SJSA1 (cell line): ENCODE measurements at regions not wholly inside any gene's neighbourhood (a gene's known extent, or its start where the extent isn't known, plus 50 kb on each side); places are given as distances from the start of the nearest gene placed in this dataset.
"Not testable (repeated sequence)": the region's sequence is repeated elsewhere in the genome, so short reads cannot be mapped to it uniquely, and the experiment has no call there.

Experiments
- DNase-seq, 2 experiments: peaks; one replicate each; pipeline ENCODE4 v3.0.0-alpha.2; 2015 to 2020; ENCODE audit warnings: low spot score in 2 of 2, low read depth in 1 of 2
- H3K27ac ChIP-seq: fragments of 250-450 bp; sonication (Bioruptor Pico); 2 replicates; pipeline ENCODE4 v1.5.1; 2020; ENCODE audit warnings: mild to moderate bottlenecking, moderate library complexity
- H3K27me3 ChIP-seq: fragments of 250-450 bp; sonication (Bioruptor Pico); replicated peaks from 2 replicates; pipeline ENCODE4 v1.5.1; 2020; ENCODE audit warnings: mild to moderate bottlenecking, moderate library complexity
- H3K36me3 ChIP-seq: fragments of 250-450 bp; sonication (Bioruptor Pico); 2 replicates; pipeline ENCODE4 v1.5.1; 2020; ENCODE audit warnings: mild to moderate bottlenecking
- H3K4me1 ChIP-seq: fragments of 250-450 bp; sonication (Bioruptor Pico); replicated peaks from 2 replicates; pipeline ENCODE4 v1.6.1; 2021; ENCODE audit warnings: mild to moderate bottlenecking
- H3K4me3 ChIP-seq: fragments of 250-450 bp; sonication (Bioruptor Pico); 2 replicates; pipeline ENCODE4 v1.5.1; 2020; ENCODE audit warnings: mild to moderate bottlenecking
- H3K9me3 ChIP-seq: fragments of 250-450 bp; sonication (Bioruptor Pico); replicated peaks from 2 replicates; pipeline ENCODE4 v1.5.1; 2020; ENCODE audit warnings: mild to moderate bottlenecking

DNA sequence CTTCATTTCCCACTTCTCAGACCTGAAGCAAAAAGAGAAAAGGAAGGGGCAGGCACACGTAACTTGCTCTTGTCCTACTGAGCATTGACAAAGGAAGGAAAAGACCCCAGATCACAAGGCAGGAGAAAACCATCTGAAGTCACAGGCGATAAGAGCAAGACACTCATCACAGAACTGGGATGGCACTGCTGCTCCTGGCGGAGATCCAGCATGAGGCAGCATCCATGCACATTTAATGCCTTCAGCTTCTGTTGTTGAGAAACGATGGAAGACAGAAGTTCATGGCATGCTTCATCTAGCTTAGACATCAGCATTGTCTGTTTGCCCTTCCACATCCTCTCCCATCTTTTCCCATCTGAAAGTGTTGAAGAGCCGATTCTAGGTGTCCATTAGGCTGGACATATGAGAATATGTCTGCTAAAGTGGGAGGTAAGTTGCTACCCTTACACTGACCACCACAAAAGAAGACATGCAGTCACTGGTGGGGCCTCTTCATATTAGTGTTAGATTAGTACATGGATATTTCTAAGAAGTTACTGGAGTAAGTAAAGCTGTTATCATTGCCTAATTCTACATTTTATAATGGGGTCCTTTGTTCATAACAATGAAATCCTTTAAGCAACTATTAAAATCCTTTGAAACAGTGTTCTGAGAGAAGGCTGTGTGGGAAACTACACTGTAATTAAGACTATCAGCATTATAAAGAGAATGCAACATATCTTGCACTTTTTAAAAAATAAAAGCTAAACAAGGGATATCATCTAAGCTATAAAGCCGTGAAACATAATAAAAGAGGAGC lies 618.5 kb downstream of the C6orf118 start:
- Histone ChIP-seq H3K9me3 (no peaks in the 10 kb centered on the region), H3K4me1 (no peaks in the 10 kb centered on the region), H3K4me3 (no peak overlapping the region), H3K27ac (no peak overlapping the region), H3K36me3 (no peaks in the 10 kb centered on the region), H3K27me3 (no peaks in the 10 kb centered on the region)
- no peak for DNase-seq

DNA sequence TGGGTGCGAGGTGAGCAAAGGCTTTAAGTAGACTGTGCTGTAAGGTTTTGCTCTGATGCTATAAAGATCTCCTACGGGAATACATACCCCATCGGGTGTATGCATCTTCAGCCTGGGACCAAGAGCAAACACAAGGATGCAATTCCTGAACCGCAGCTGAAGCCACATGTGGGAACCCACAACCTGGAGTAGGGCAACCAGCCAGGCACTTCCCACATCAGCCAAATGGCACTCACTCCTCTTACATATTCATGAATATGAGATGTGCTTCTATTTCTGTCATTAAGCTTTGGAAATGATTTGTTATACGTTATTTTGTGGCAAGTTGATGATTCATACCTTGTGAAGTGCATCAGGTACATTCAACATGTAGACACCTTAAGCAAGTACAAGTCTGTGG lies 619.2 kb downstream of the C6orf118 start:
- Histone ChIP-seq H3K4me1 (no peaks in the 10 kb centered on the region), H3K36me3 (no peaks in the 10 kb centered on the region), H3K27ac (no peak overlapping the region), H3K27me3 (no peaks in the 10 kb centered on the region), H3K9me3 (no peaks in the 10 kb centered on the region), H3K4me3 (no peak overlapping the region)
- no peak for DNase-seq

DNA sequence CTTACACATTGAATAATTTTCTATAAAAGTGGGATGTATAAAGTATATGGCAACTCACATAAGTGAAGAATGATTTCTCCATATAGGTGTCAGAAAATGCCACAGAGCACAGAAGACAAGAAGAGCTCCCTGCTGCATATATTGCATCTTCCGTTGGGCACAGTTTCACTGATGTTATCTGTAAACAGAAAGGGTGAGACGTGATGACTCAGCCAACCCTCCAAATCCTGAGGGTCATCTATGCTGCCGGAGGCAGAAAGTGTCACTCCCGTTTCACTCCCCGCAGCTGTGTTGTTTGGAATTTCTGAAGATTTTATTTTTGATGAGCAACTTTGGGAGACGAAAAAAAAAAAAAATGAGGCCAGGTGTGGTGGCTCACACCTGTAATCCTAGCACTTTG lies 644.1 kb downstream of the C6orf118 start:
- H3K9me3 ChIP-seq, result no peaks in the 10 kb centered on the region
- H3K4me1 ChIP-seq, result no peaks in the 10 kb centered on the region
- H3K27ac ChIP-seq, result no peak overlapping the region
- DNase-seq, result no peak
- no peaks in the 10 kb centered on the region for H3K36me3 ChIP-seq
- H3K27me3 ChIP-seq, result no peaks in the 10 kb centered on the region
- H3K4me3 ChIP-seq, result no peak overlapping the region

- Histone ChIP-seq H3K27ac (no peak overlapping the region), H3K36me3 (no peaks in the 10 kb centered on the region), H3K4me1 (no peaks in the 10 kb centered on the region), H3K27me3 (no peaks in the 10 kb centered on the region), H3K9me3 (no peaks in the 10 kb centered on the region), H3K4me3 (no peak overlapping the region)
- no peak for DNase-seq
Observed at GRCh38 chr6:164663634-164664033, 645.8 kb downstream of the C6orf118 start.

GRCh38 chr6:164661716-164662115 lies 647.7 kb downstream of the C6orf118 start:
- Histone ChIP-seq H3K36me3 (no peaks in the 10 kb centered on the region), H3K27ac (no peak overlapping the region), H3K9me3 (no peaks in the 10 kb centered on the region), H3K27me3 (no peaks in the 10 kb centered on the region), H3K4me1 (no peaks in the 10 kb centered on the region), H3K4me3 (no peak overlapping the region)
- DNase-seq, result no peak

GRCh38 chr6:164660781-164661180 lies 648.6 kb downstream of the C6orf118 start:
- no peak overlapping the region for H3K27ac ChIP-seq
- no peak overlapping the region for H3K4me3 ChIP-seq
- no peaks in the 10 kb centered on the region for H3K36me3 ChIP-seq
- H3K9me3 ChIP-seq, result no peaks in the 10 kb centered on the region
- H3K4me1 ChIP-seq, result no peaks in the 10 kb centered on the region
- DNase-seq, result no peak
- no peaks in the 10 kb centered on the region for H3K27me3 ChIP-seq

DNA sequence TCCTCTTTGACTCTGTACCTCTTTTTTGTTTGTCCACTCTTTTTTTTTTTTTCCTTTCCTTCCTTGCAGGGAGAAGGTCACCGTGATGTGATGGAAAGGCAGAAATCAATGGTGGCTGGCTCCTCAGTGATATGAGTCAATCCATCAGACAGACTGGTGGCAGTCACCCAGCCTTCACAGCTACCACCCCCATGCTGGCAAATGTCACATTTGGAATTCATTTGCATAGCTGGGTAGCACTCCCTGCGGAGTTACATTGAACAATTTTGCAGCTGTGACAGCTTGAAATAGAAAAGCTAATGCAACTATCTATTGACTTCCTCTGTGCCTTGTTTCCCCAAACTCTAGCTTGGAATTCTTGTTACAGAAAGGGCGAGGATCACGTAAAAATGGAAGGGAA lies 668.4 kb downstream of the C6orf118 start:
- no peaks in the 10 kb centered on the region for H3K27me3 ChIP-seq
- H3K9me3 ChIP-seq, result no peaks in the 10 kb centered on the region
- H3K4me1 ChIP-seq, result no peaks in the 10 kb centered on the region

GRCh38 chr6:164628302-164628931 lies 681.0 kb downstream of the C6orf118 start:
- Histone ChIP-seq H3K4me1 (no peaks in the 10 kb centered on the region), H3K36me3 (no peaks in the 10 kb centered on the region), H3K9me3 (no peaks in the 10 kb centered on the region), H3K27me3 (0 out of 2 replicates have a peak, but pooled peaks cover 2% of the 10 kb centered on the region), H3K27ac (no peak overlapping the region), H3K4me3 (no peak overlapping the region)
- DNase-seq, result no peak

More for the DNA sequence above, 668.4 kb downstream of the C6orf118 start:
- no peak overlapping the region for H3K27ac ChIP-seq
- no peak overlapping the region for H3K4me3 ChIP-seq
- H3K36me3 ChIP-seq, result no peaks in the 10 kb centered on the region
- DNase-seq, result no peak

GRCh38 chr6:164616917-164617524 lies 692.4 kb downstream of the C6orf118 start:
- no peaks in the 10 kb centered on the region; the same call in 1 of the 2 replicates for H3K27me3 ChIP-seq
- no peaks in the 10 kb centered on the region for H3K4me1 ChIP-seq
- no peak overlapping the region for H3K27ac ChIP-seq
- H3K36me3 ChIP-seq, result no peaks in the 10 kb centered on the region
- no peaks in the 10 kb centered on the region for H3K9me3 ChIP-seq
- H3K4me3 ChIP-seq, result no peak overlapping the region
- DNase-seq, result no peak

- Histone ChIP-seq H3K4me1 (no peaks in the 10 kb centered on the region), H3K9me3 (no peaks in the 10 kb centered on the region), H3K27me3 (no peaks in the 10 kb centered on the region)
Observed at GRCh38 chr6:164612751-164613150, 696.7 kb downstream of the C6orf118 start.

GRCh38 chr6:164610859-164611258 lies 698.5 kb downstream of the C6orf118 start:
- not testable (repeated sequence) for H3K27ac ChIP-seq, H3K36me3 ChIP-seq, H3K4me1 ChIP-seq, H3K4me3 ChIP-seq, DNase-seq, H3K27me3 ChIP-seq, H3K9me3 ChIP-seq

More at GRCh38 chr6:164612751-164613150, 696.7 kb downstream of the C6orf118 start:
- Histone ChIP-seq H3K36me3 (no peaks in the 10 kb centered on the region), H3K4me3 (no peak overlapping the region), H3K27ac (no peak overlapping the region)
- DNase-seq, result no peak

DNA sequence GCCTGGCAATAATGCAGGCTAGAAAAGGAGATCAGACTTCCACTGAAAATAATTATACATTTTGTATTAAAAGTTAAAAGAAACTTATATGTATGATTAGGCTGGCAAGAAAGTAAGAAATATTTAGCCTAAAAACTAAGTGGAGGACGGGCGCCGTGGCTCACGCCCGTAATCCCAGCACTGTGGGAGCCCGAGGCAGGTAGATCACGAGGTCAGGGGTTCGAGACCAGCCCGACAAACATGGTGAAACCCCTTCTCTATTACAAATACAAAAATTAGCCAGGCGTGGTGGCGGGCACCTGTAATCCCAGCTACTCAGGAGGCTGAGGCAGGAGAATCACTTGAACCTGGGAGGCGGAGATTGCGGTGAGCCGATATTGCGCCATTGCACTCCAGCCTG lies 707.0 kb downstream of the C6orf118 start:
- not testable (repeated sequence) for H3K4me3 ChIP-seq

DNA sequence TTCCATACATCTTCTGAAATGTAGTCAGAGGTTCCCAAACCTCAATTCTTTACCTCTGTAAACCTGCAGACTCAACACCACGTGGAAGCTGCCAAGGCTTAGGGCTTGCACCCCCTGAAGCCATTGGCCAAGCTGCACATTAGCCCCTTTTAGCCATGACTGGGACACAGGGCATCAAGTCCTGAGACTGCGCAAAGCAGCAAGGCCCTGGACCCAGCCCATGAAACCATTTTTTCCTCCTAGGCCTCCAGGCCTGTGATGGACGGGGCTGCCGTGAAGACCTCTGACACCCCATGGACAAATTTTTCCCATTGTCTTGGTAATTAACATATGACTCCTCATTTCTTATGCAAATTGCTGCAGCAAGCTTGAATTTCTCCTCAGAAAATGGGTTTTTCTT lies 727.8 kb downstream of the C6orf118 start:
- Histone ChIP-seq H3K9me3 (no peaks in the 10 kb centered on the region; the same call in 1 of the 2 replicates), H3K4me1 (no peaks in the 10 kb centered on the region), H3K4me3 (no peak overlapping the region), H3K27me3 (no peaks in the 10 kb centered on the region), H3K36me3 (no peaks in the 10 kb centered on the region), H3K27ac (no peak overlapping the region)
- DNase-seq, result no peak

More for the DNA sequence above, 707.0 kb downstream of the C6orf118 start:
- H3K27ac ChIP-seq, H3K4me1 ChIP-seq, H3K27me3 ChIP-seq, H3K36me3 ChIP-seq, DNase-seq, H3K9me3 ChIP-seq: not testable (repeated sequence)

- no peaks in the 10 kb centered on the region for H3K4me1 ChIP-seq
- no peak overlapping the region for H3K27ac ChIP-seq
- H3K27me3 ChIP-seq, result no peaks in the 10 kb centered on the region
- H3K36me3 ChIP-seq, result no peaks in the 10 kb centered on the region
- DNase-seq, result no peak
- H3K4me3 ChIP-seq, result no peak overlapping the region
- no peaks in the 10 kb centered on the region; the same call in 1 of the 2 replicates for H3K9me3 ChIP-seq
Observed at GRCh38 chr6:164579035-164579434, 730.4 kb downstream of the C6orf118 start.
